ENCODE measurements at regions not wholly inside any gene's neighbourhood (a gene's known extent, or its start where the extent isn't known, plus 50 kb on each side); places are given as distances from the start of the nearest gene placed in this dataset.

DNA sequence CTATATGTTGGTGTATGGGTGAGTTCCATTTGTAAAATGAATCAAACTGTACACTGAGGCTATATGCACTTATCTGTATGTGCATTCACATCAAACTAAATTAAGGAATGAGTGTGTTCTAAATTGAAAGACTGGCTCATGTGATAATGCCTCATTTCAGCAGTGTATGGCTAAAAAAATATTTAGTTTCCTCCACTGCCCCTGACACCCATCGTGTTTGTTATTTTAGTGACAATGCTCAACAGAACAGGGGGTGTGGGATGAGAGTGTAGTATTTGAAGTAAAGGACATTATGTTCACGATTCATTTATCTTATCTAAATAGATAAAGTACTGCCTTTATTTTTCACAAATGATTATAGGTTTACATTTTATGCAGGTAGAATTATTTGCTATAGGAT lies 301.1 kb upstream of the ARPP21 start:
- no peak for TF ChIP-seq CTCF (conservative IDR thresholded peaks at IDR 0.05; ENCODE audit: low read depth, low read length)
- H3K4me3 ChIP-seq (ENCODE audit: low read length): no peak overlapping the region
- no peak for DNase-seq (ENCODE audit: low read depth)

DNA sequence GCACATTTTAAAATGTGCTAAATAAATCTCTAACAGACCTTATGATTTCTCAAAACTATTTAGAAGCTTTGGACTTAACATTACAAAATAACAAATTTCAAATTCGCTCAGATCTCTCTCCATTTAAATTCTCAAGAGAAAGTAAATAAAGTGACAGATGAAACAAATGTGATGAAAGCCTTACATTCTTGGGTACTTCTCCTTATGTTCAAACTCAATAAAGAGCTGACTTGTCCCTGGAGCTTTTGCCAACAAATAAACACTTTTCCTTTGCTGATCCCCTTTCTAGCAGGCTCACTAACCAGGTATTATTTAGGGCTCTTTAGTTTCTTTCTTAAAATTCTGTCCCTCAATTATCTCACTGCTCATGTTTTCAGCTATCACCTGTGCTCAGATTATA lies 259.1 kb upstream of the ARPP21 start:
- TF ChIP-seq CTCF (conservative IDR thresholded peaks at IDR 0.05; ENCODE audit: low read depth, low read length): no peak
- no peak overlapping the region for H3K4me3 ChIP-seq (ENCODE audit: low read length)
- no peak for DNase-seq (ENCODE audit: low read depth)

DNA sequence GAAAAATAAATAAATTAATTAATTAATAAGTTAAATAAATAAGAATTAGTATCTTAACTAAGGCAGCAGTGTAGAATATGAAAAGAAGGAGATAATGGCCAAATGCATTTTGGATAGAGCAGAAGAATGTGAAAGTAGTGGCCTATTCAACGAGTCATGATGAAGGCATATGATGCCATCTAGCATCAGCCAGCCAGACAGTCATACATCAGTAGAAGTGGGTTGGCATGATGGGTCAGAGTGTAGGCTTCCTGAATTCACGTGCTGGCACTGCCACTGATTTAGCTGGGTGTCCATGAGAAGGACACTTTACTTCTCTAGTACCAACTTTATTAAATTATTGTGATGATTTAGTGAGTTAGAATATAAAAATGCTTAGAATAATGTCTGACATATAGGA lies 256.1 kb upstream of the ARPP21 start:
- no peak for DNase-seq (ENCODE audit: low read depth)
- H3K4me3 ChIP-seq (ENCODE audit: low read length): no peak overlapping the region
- no peak for TF ChIP-seq CTCF (conservative IDR thresholded peaks at IDR 0.05; ENCODE audit: low read depth, low read length)

GRCh38 chr3:35383719-35384555 lies 255.4 kb upstream of the ARPP21 start:
- peak; percentile 84 for DNase-seq (ENCODE audit: low read depth)

DNA sequence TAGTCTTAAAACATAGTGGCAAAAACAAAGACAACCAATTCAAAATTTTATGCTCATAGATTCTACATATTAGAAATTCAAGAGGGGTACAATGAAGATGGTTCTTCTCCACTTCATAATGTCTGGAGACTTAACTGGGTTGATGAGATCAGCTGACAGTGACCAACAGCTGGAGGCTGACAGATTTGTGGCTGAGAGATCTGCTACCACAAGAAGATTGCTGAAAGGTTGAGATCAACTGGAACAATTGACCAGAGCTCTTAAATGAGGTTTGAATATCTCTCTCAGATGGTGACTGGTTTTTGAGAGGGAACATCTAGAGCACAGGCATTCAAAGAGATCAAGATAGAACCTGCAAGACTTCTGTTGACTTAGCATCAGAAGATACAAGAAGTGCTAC lies 254.1 kb upstream of the ARPP21 start:
- no peak for DNase-seq (ENCODE audit: low read depth)
- no peak overlapping the region for H3K4me3 ChIP-seq (ENCODE audit: low read length)
- no peak for TF ChIP-seq CTCF (conservative IDR thresholded peaks at IDR 0.05; ENCODE audit: low read depth, low read length)

More at GRCh38 chr3:35383719-35384555, 255.4 kb upstream of the ARPP21 start:
- H3K4me3 ChIP-seq (ENCODE audit: low read length): no peak overlapping the region
- no peak for TF ChIP-seq CTCF (conservative IDR thresholded peaks at IDR 0.05; ENCODE audit: low read depth, low read length)

DNA sequence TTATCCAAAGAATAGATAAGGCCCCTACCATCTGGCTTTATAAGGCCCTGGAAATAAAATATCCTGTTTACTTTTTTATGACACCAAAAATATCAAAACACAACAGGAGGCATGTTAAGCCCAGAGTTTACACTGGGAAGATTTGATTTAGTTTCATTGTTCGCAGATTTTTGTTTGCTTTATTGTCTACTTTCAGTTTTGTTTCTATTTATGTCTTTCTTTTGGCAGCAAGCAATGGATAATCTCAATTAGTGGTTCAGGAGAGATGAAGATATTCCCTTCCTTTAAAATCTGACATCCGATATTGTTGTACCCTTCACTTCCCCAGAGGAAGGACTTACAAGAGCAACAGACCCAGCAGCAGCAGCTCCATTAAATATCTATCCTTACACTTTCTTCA lies 249.4 kb upstream of the ARPP21 start:
- TF ChIP-seq CTCF (conservative IDR thresholded peaks at IDR 0.05; ENCODE audit: low read depth, low read length): no peak
- no peak overlapping the region for H3K4me3 ChIP-seq (ENCODE audit: low read length)

DNA sequence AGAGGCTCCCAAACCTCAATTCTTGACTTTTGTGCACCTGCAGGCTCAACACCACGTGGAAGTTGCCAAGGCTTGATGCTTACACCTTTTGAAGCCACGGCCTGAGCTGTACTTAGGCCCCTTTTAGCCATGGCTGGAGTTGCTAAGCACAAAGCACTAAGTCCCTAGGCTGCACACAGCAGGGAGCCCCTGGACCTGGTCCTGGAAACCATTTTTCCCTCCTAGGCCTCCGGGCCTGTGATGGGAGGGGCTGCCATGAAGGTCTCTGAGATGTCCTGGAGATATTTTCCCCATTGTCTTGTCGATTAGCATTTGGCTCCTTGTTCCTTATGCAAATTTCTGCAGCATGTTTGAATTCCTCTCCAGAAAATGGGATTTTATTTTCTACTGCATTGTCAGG lies 247.1 kb upstream of the ARPP21 start:
- DNase-seq (ENCODE audit: low read depth): no peak
- no peak overlapping the region for H3K4me3 ChIP-seq (ENCODE audit: low read length)
- TF ChIP-seq CTCF (conservative IDR thresholded peaks at IDR 0.05; ENCODE audit: low read depth, low read length): no peak

More for the DNA sequence above, 249.4 kb upstream of the ARPP21 start:
- DNase-seq (ENCODE audit: low read depth): no peak

Data from retinal pigment epithelial cell (primary cell).